PFSK-1 (cell line): ENCODE measurements at regions not wholly inside any gene's neighbourhood (a gene's known extent, or its start where the extent isn't known, plus 50 kb on each side); places are given as distances from the start of the nearest gene placed in this dataset.

Experiments used
- FOXP2 ChIP-seq: optimal IDR thresholded peaks from 2 replicates; pipeline ENCODE3; 2011; ENCODE audit warnings: borderline replicate concordance, control low read depth, inconsistent platforms; ENCODE audit not compliant: insufficient read depth; ENCODE audit errors: extremely low read length, extremely low read depth
- POLR2AphosphoS5 ChIP-seq: IDR thresholded peaks from 2 replicates; pipeline ENCODE4 v1.6.1; 2012; ENCODE audit warnings: low read depth, mild to moderate bottlenecking, control low read depth, low read length, moderate library complexity
- SIN3A ChIP-seq: IDR thresholded peaks from 2 replicates; pipeline ENCODE4 v1.6.1; 2012; ENCODE audit warnings: mild to moderate bottlenecking, low read length, moderate library complexity, borderline replicate concordance; ENCODE audit not compliant: insufficient read depth
- TAF1 ChIP-seq: IDR thresholded peaks from 2 replicates; pipeline ENCODE4 v1.6.1; 2012; ENCODE audit warnings: low read length, control low read depth, borderline replicate concordance; ENCODE audit not compliant: insufficient read depth
- TF ChIP-seq, protein P1 (sequence below), 2 experiments: IDR thresholded peaks; 2 replicates each; pipeline versions ENCODE4 v1.6.1 to v1.8.0; 2011 to 2012; ENCODE audit warnings: low read depth in 2 of 2, low read length in 2 of 2, control low read depth in 1 of 2, inconsistent platforms in 1 of 2, mild to moderate bottlenecking in 1 of 2, moderate library complexity in 1 of 2; ENCODE audit not compliant: insufficient read depth in 1 of 2

DNA sequence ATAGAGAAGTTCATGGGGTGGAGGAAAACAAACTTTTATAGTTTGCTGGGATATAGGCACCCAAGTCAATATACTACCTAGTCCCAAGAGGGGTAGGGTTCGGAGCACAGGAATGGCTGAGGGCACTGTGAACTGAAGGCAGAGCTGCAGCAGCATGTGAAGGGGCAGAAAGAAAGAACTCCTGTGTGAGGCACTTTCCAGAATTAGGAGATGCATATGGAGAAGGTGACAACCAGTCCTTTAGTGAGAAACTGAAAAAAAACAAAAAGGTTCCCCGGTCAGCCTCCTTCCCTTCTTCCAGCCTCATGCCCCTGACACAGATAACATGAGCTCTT lies 429.1 kb downstream of the DSC3 start:
- no peak for TF ChIP-seq POLR2AphosphoS5
- TF ChIP-seq FOXP2 = no peak
- TF ChIP-seq, protein P1, sequence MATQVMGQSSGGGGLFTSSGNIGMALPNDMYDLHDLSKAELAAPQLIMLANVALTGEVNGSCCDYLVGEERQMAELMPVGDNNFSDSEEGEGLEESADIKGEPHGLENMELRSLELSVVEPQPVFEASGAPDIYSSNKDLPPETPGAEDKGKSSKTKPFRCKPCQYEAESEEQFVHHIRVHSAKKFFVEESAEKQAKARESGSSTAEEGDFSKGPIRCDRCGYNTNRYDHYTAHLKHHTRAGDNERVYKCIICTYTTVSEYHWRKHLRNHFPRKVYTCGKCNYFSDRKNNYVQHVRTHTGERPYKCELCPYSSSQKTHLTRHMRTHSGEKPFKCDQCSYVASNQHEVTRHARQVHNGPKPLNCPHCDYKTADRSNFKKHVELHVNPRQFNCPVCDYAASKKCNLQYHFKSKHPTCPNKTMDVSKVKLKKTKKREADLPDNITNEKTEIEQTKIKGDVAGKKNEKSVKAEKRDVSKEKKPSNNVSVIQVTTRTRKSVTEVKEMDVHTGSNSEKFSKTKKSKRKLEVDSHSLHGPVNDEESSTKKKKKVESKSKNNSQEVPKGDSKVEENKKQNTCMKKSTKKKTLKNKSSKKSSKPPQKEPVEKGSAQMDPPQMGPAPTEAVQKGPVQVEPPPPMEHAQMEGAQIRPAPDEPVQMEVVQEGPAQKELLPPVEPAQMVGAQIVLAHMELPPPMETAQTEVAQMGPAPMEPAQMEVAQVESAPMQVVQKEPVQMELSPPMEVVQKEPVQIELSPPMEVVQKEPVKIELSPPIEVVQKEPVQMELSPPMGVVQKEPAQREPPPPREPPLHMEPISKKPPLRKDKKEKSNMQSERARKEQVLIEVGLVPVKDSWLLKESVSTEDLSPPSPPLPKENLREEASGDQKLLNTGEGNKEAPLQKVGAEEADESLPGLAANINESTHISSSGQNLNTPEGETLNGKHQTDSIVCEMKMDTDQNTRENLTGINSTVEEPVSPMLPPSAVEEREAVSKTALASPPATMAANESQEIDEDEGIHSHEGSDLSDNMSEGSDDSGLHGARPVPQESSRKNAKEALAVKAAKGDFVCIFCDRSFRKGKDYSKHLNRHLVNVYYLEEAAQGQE (IDR thresholded peaks at IDR 0.05; ENCODE audit: insufficient read depth in 1 of 2, low read depth in 2 of 2, low read length in 2 of 2) = no peak
- no peak for TF ChIP-seq SIN3A
- TF ChIP-seq TAF1 = no peak

DNA sequence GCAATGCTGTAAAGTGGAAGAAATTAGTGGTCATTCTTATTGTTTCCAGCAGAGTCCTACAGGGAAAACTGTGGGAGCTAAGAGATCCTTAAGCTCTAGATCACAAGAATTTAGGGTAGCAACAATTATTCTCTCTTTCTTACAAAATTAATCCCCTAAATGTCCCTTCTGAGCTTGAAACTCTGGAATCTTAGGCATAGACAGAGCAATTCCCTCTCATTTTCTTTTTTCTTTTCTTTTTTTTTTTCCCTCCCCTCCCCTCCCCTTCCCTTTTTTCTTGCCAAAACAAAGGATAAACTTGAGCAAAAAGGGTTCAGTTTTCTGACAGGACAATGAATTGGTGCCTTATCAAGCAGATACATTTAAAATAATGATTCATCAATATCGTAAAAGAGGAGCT lies 441.0 kb downstream of the DSC3 start:
- TF ChIP-seq POLR2AphosphoS5 (no peak), SIN3A (no peak), TAF1 (no peak), FOXP2 (no peak)
- TF ChIP-seq, protein P1 (IDR thresholded peaks at IDR 0.05; ENCODE audit: insufficient read depth in 1 of 2, low read depth in 2 of 2, low read length in 2 of 2) = no peak

DNA sequence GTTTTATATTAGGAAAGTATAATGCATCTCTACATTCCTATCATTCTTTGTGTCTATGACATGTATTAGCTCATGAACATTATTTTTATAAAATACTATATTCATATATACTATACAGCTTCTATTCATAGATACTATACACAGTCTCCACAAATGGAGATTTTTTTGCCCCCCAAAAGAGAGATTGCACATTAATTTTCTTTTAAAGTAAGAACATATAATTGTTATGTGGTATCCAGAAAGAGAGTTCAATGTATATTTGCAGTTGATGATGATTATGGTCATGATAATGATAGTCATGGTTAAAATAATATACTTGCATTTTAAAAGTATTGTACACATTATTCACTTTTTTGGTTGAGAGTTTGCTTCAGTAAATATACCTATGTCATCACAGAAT lies 445.3 kb downstream of the DSC3 start:
- TF ChIP-seq FOXP2 (no peak), POLR2AphosphoS5 (no peak), TAF1 (no peak), SIN3A (no peak)
- TF ChIP-seq, protein P1 (IDR thresholded peaks at IDR 0.05; ENCODE audit: insufficient read depth in 1 of 2, low read depth in 2 of 2, low read length in 2 of 2) = no peak

DNA sequence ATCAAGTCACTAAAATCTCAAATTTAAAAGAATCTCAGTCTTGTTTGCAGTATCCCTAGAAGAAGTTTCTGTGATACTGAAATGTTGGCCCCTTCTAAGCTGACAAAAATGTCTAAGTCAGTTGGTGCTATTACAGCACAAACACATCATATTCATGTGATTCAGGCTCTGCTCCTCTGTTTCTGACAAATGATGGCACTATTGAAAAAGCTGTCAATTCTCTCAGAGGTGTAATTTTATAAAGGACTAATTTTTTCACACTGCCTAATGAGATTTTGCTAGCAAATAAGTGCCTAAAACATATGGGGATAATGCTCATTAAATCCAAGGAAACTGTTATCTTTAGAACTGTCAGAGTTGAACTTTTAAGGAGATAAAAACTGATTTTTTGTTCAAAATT lies 445.9 kb downstream of the DSC3 start:
- TF ChIP-seq SIN3A (no peak), TAF1 (no peak), FOXP2 (no peak), POLR2AphosphoS5 (no peak)
- TF ChIP-seq, protein P1 (IDR thresholded peaks at IDR 0.05; ENCODE audit: insufficient read depth in 1 of 2, low read depth in 2 of 2, low read length in 2 of 2) = no peak

DNA sequence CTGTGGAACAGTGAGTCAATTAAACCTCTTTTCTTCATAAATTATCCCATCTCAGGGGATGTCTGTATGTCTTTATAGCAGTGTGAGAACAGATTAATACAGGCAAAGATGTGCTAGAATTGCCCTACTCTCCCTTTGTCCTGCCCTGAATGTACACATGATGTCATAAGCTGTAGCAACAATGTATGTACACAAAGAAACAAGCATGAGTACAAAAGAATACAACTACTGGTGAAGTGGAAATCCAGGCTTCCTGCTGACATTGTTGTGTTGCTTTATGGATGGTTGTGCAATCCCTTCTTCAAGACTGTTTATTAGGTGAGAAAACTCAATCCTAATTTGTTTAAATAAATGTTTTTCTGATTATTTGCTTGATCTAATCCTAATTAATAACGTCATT lies 446.6 kb downstream of the DSC3 start:
- no peak for TF ChIP-seq TAF1
- TF ChIP-seq, protein P1 (IDR thresholded peaks at IDR 0.05; ENCODE audit: insufficient read depth in 1 of 2, low read depth in 2 of 2, low read length in 2 of 2) = no peak
- no peak for TF ChIP-seq SIN3A
- TF ChIP-seq FOXP2 = no peak
- no peak for TF ChIP-seq POLR2AphosphoS5
